RPMI7951 (cell line): ENCODE measurements at regions not wholly inside any gene's neighbourhood (a gene's known extent, or its start where the extent isn't known, plus 50 kb on each side); places are given as distances from the start of the nearest gene placed in this dataset.
A peak's percentile ranks its signal among the peaks of the same experiment; 100 is the strongest.
"Not testable (repeated sequence)": the region's sequence is repeated elsewhere in the genome, so short reads cannot be mapped to it uniquely, and the experiment has no call there.

Experiments used
- DNase-seq: peaks from one replicate; pipeline ENCODE4 v3.0.0-alpha.2; 2012; ENCODE audit warnings: low read depth

GRCh38 chr10:35858676-35859283 is 216.7 kb upstream of the FZD8 start:
- not testable (repeated sequence) for DNase-seq

DNA sequence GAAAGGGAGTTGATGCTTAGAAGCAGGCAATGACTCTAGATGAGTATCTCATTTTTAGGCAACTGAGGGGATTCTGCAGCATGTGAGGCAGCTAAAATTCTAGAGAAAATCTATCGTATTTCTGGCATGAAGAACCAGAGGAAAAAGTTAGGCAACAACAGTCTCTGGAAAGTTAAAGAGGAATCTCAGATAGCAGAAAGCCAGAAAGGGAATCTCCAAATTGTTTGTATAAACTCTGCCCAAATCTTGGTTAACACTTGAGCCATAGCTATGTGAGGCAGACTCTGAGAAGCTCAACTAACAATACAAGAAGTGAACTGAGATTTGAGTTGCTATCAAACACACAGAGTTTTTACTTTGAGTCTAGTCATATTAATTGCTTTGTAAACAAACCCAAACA is 215.8 kb upstream of the FZD8 start:
- no peak for DNase-seq

DNA sequence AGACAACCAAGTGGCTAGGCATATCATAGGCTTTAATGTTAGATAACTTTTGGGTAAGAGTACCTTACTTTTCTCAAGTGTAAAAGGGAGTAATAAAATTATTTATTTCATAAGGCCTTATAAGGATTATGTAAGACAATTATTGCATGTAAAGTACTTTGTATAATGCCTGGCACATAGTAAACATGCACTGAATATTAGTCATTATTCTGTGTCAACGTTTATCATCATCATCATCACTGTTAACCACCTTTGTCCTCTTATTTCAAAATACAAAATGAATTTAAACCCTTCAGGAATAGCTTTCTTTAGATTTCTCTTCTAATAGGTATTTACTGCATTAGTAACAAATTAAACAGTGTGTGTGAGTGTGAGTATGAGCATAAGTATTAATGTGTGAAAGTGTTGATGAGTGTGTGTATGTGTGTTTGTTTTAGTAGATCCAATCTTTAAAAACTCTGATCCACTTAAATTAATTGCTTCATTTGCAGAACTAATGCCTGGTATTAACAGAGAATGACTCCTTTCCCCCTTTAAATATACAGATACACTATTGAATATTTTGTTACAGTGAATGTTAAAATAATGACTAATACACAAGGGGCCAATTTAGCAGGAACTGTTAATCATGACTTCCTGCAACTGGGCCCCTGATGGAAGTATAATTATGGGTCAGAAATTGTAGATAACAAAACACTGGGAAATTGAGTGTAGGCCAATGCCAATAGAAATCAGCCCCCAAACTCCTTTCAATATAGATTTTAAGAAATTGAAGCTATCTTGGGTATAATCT is 213.3 kb upstream of the FZD8 start:
- DNase-seq, result no peak

- DNase-seq, result no peak
Measured at GRCh38 chr10:35854661-35855060, 212.6 kb upstream of the FZD8 start.

- DNase-seq, result no peak
Measured at GRCh38 chr10:35852721-35853120, 210.6 kb upstream of the FZD8 start.

- DNase-seq, result no peak
Measured at GRCh38 chr10:35848412-35848811, 206.3 kb upstream of the FZD8 start.

DNA sequence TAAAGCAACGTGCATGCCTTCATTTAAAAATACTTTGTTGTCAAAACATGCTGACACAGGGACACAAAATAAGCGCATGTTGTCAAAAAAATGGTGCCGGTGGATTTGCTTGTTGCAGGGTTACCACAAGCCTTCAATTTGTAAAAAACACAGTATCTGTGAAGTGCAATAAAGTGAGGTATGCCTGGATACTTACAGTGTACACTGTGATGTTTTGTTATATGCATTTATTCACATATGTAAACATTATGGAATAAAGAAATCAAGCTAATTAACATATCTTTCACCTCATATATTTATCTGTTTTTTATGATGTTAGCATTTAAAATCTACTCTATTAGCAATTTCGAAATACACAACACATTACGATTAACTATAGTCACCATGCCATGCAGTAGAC is 202.6 kb upstream of the FZD8 start:
- no peak for DNase-seq

- no peak for DNase-seq
Measured at GRCh38 chr10:35843524-35844181, 201.6 kb upstream of the FZD8 start.

GRCh38 chr10:35838054-35838453 is 196.0 kb upstream of the FZD8 start:
- no peak for DNase-seq

DNA sequence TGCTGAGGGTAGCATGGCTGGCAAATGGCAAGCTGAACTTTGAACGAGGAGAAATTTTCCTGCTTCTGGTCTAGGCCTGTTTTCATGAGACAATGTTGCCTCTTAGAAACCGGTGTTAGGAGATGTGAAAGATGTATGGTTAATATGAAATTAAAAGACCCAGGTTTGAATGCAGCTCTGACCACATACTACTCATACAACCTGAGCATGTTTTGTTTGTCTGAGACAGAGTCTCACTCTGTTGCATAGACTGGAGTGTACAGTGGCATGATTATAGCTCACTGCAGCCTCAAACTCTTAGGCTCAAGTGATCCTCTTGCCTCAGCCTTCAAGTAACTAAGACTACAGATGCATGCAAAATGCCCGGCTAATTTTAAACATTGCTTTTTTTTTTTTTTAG is 193.4 kb upstream of the FZD8 start:
- no peak for DNase-seq

GRCh38 chr10:35834877-35835494 is 192.9 kb upstream of the FZD8 start:
- DNase-seq, result no peak

DNA sequence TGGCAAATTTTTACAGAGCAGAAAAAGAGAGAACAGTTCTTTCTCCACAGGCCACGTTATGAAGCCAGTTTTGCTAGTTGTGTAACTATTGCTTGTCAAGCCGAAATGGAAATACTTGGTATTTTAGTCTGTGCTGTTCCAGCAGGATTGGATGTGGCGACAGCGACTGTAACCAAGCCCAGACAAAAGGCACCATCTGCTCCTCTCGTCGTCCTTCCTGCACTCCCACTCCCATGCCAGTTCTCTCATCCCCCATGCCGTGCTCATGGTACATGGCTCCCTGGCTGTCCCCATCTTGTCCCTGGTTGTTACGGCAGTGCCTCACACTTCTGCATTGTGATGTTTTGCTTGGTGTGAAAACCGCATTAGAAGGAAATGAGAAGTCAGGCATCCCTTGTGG is 185.7 kb upstream of the FZD8 start:
- DNase-seq, result no peak

- no peak for DNase-seq
Measured at GRCh38 chr10:35824704-35825103, 182.6 kb upstream of the FZD8 start.

GRCh38 chr10:35822316-35822715 is 180.2 kb upstream of the FZD8 start:
- peak; percentile 49 for DNase-seq

- DNase-seq, result no peak
Measured at GRCh38 chr10:35821339-35821911, 179.3 kb upstream of the FZD8 start.

DNA sequence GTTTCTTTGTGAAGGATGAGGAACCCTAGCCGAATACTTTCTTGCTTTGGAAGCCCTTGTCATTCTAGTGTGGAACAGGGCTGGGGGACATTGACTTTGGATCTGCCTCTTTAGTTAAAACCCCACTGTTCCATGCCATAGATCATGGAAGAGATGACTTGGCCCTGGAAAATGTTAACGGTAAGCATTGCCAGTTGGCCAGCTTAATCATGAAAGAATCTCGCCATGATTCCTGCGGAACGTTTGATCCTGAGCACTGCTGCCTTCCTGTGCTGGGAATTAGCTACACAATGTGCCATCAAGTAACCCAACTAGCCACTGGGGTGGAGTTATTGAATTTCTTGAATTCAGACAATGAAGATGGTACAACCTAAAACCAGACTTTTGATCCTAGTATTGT is 177.6 kb upstream of the FZD8 start:
- DNase-seq, result no peak

GRCh38 chr10:35819011-35819410 is 176.9 kb upstream of the FZD8 start:
- no peak for DNase-seq

GRCh38 chr10:35817109-35817508 is 175.0 kb upstream of the FZD8 start:
- not testable (repeated sequence) for DNase-seq

DNA sequence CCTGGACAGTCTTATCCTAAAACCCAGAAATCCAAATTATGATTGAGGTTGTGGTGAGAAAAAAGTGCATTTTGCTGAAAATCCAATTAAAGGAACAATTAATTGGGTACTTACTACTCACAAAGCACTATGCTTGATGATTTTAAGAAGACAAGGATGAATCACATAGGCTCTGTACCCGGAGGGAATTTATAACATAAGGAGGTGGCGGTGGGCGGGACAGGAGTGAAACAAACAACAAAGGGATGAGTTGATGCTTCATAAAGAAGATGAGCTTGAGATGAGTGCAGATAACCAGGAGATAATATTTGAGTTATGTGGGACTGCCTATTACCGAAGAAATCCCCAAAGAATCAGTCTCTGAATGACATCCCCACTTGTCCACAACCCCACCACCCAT is 171.1 kb upstream of the FZD8 start:
- peak; percentile 31 for DNase-seq

DNA sequence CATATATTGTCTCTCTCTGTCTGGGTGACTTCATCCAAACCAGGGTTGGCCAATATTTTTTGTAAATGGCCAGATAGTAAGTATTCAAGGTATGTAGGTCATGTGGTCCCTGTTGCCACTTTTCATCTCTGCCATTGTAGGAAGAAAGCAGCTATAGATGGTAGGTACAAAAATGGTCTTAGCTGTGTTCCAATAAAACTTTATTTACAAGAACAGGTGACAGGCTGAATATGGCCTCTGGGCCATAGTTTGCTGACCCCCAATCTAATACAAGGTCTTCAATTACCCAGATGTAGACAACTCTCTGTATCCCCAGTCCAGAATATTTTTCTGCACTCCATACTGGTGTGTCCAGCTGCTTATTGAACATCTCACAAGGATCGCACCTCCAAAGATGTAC is 166.2 kb upstream of the FZD8 start:
- no peak for DNase-seq

DNA sequence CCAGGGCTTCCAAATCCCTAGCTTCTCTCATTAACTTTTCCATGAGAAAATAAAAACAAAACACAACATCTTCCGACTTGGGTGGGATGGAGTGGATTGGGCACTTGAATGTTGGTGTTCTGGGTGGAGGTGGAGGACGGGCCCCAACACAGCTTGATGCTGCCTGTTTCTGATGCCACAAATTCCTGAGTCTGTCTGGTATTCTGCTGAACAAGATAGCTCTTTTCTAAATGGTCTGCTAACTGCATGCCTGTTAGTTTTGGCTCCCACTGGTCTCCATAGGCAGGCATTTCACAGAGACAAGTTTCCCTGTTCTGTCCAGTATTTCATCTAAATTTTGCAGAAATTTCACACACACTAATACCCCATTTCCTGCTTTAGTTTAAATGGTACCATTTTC is 160.9 kb upstream of the FZD8 start:
- DNase-seq, result no peak

DNA sequence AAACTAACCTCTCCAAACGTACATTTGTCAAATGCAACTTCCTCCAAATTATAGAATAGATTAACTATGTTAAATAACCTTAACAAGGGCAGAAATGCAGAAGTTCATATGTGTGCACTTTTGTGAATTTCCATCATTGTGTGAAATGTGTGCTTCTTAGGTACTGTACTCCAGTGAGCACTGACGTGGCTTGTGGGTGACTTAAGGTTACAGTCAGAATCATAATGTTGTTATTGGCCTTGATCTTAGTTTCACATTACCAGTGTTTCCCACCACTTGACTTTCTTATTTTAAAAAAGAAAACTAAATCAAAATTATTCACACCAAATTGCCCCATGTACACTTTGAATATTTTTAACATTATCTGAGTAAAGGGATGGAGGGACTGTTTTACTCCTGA is 155.1 kb upstream of the FZD8 start:
- peak; percentile 38 for DNase-seq
